Left kidney (tissue), 1 donor: ENCODE measurements at regions not wholly inside any gene's neighbourhood (a gene's known extent, or its start where the extent isn't known, plus 50 kb on each side); places are given as distances from the start of the nearest gene placed in this dataset.

Experiments
- DNase-seq: peaks from one replicate; pipeline ENCODE4 v3.0.0-alpha.2; 2013

DNA sequence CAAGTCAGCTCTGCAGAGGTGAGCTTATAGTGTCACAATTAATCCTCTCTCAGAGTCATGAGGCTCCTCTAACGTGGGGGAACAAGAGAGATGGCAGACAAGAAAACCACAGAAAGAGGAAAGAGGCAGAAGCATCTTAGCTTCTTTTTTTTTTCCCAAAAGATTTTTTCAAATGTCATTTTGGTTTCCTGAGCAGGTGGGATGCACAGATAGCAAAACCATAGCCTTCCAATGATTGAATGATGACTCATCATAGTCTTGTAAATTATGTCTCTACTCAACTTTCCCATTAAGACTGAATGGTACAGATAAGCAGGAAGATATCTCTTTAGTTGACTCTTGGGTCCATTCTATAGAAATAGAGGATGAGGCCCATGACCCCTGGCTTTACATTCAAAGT lies 162.8 kb upstream of the ZFHX3 start:
- no peak for DNase-seq

DNA sequence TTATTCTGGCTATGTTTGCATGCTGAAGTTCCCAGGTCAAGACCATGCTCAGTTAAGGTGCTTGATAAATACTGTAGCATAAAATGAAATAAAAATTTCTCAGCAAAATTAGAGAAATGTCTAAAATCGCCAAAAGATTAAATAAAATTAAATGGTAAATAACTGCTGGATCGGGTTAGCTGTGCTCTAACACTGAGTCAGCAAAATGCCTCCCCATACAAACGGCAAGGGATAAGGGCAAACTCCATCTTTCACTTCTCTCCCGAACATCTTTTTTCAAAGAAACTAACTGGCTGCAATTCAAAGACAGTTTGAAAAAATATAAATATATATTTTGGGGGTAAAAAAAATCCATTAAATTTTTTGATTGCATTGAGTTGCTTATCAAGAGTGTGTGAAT lies 162.2 kb upstream of the ZFHX3 start:
- no peak for DNase-seq

DNA sequence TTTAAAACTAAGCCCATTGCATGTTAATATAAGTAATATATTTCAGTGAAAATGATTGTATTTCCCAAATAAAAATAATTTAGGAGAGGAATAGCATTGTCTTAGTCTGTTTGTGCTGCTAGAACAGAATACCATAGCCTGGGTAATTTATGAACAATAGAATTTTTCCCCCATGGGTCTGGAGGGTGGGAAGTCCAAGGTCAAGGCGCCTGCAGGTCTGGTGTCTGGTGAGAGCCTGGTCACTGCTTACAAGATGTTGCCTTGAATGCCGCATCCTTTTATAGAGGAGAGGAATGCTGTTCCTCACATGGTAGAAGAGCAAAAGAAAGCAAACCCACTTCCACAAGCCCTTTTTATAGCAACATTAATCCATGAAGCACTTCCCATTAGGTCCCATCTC lies 161.3 kb upstream of the ZFHX3 start:
- DNase-seq: no peak

DNA sequence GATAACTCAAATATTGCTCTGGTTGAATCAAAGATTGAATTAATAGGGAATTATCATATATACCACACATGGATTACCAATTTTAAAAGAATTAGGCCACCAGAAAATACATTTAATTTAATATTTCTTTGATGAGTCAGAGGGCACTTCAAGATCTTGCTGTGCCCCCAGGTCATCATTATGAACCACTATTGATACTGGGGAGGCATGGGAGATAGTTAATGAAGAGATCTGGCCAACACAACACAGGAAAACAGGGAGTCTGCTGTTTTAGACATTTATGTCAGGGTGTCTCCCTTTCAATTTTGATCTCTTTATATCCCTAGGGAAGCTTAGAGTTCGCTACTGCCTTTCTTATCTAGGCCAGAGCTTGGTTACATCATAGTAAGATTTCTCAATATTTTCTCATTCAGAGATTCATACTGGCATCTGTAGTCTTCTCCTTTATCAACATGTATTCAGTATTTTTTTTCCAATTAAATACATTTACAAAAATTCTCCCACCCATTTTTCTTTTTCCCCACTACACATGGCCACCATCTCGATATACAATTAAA lies 158.3 kb upstream of the ZFHX3 start:
- DNase-seq: no peak

GRCh38 chr16:73205153-73205886 lies 157.4 kb upstream of the ZFHX3 start:
- DNase-seq: no peak

- no peak for DNase-seq
Measured at GRCh38 chr16:73204359-73205152, 156.6 kb upstream of the ZFHX3 start.

- no peak for DNase-seq
Measured at GRCh38 chr16:73202161-73202729, 154.3 kb upstream of the ZFHX3 start.

GRCh38 chr16:73199214-73199613 lies 151.3 kb upstream of the ZFHX3 start:
- no peak for DNase-seq

DNA sequence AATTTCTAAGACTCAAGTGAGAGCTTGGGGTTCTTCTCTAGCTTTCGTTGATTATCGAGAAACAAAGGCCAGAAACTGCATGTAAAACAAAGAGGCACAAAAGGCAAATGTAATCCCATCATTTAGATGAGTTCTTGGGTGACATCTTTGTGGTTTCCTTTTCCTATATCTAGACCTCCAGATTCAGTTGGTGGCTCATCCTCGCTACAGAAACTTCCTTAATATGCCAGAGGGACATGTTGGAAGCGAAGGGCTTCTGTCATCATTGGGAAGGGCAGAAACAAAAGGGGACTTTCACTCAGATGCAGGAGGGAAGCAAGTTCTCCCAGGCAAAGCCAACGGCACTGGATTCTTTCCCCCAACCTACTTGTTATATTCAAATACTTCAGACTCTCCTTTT lies 150.6 kb upstream of the ZFHX3 start:
- no peak for DNase-seq

DNA sequence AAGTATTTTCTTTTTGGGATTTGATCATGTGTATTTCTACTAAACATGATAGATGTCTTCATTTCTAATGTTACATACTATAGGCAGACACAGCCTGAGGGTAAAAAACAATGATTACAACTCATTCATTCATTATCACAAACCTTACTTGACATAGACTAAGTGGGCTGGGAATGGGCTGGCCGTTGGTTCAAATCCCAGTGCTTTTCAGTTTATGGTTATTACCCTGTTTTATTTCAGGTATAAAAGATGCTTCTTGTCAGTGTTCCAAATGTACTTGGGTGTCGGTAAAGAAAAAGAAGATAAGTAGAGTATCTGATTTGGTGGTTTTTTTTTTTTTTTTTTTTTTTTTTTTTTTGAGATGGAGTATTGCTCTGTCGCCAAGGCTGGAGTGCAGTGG lies 149.7 kb upstream of the ZFHX3 start:
- DNase-seq: no peak

DNA sequence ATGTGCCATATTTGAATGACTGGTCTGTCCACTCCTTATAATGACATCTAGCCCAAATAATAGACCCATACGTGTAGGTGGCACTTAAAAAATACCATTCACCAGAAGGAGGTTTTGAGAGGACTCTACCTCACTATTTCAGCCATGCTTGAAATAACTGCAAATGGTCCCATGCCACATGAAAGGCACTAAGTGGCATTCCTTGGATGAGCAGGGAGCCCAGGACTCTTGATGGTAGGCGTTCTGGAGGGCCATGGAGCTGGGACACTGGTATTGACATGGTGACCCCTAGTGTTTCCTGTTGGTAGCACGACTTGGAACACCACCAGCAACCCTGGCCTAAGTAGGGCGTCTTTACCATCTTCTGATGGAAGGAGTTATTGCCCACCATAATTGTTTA lies 148.7 kb upstream of the ZFHX3 start:
- DNase-seq: no peak

DNA sequence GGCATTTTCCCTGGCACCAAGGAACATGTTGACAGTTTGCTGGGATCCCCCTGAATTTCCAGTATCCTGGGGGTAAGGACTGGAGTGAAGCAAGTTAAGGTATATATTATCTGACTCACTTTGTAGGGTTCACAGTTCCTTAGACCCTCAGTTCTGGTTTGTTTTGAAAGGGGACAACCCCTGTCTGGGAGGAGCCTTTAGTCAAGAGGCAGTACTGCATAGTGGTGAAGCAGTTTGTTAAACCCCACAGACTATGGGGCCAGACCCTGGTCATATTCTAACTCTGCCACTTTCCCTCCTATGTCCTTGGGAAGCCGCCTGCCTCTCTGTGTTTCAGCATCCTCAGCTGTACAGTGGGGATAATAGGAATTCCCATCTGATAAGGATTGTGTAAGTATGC lies 145.5 kb upstream of the ZFHX3 start:
- no peak for DNase-seq

GRCh38 chr16:73192232-73192894 lies 144.4 kb upstream of the ZFHX3 start:
- no peak for DNase-seq

GRCh38 chr16:73191660-73192046 lies 143.7 kb upstream of the ZFHX3 start:
- DNase-seq: no peak

DNA sequence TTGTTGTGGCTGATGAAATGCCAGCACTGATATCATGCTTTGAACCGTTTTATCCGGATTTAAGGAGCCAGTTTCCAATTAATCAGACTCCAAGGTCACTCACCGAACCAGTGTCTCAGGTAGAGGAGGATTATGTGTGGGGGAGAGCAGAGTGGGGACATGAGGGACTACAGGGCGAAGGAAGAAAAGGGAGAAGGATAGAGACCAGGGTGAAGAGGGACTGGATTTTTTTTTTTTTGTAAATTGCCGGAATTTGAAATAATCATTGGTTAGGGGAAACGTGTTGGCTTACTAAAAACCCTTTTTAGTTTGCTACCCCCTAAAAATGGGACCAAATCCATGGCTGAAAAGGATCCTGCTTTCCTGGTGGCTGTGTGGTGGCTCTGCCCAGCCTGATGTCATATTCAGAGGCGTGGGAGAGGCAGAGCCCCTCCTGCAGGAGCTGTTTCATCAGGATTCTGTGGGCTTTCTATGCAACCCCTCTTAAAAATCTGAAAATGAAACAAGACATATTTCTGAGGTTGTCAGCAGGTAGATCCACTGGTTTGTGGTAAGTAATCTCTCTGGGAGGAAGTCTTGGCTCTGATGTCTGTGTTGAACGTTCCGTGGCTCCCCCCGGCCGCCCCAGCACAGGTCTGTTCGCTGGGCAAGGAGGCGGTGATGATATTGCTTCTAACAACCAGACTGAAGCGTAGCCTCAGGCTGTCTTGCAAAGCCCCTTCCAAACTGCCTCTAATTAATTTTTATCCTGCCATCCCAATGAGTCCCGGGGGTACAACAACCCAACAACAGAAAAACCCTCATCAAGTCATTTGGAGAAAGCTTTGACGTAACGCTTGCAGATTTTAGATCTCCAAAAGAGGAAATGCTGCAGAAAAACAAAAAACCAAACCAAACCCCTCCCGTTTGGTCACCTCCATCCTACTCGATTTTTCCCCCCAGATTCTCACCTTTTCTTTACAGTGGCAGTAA lies 143.0 kb upstream of the ZFHX3 start:
- DNase-seq: no peak

DNA sequence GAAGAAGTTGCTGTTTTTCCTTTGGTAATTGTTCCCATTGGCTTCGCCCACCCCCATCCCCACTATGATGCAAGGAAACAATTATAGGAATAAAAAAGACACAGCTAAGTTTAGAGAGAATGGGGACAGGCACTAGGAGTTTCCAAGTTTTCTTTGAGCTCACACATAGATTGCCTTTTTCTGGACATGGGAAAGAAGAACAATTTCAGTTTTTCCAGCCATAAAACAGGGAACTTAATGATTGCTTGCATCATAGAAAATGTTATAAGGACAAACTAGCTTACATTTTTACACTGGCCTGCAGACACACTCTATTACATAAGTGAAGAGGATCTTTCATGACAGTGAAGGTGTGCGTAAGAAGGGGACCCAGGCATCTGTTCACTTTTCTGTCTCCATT lies 142.3 kb upstream of the ZFHX3 start:
- DNase-seq: no peak

- DNase-seq: no peak
Measured at GRCh38 chr16:73189136-73189535, 141.2 kb upstream of the ZFHX3 start.

DNA sequence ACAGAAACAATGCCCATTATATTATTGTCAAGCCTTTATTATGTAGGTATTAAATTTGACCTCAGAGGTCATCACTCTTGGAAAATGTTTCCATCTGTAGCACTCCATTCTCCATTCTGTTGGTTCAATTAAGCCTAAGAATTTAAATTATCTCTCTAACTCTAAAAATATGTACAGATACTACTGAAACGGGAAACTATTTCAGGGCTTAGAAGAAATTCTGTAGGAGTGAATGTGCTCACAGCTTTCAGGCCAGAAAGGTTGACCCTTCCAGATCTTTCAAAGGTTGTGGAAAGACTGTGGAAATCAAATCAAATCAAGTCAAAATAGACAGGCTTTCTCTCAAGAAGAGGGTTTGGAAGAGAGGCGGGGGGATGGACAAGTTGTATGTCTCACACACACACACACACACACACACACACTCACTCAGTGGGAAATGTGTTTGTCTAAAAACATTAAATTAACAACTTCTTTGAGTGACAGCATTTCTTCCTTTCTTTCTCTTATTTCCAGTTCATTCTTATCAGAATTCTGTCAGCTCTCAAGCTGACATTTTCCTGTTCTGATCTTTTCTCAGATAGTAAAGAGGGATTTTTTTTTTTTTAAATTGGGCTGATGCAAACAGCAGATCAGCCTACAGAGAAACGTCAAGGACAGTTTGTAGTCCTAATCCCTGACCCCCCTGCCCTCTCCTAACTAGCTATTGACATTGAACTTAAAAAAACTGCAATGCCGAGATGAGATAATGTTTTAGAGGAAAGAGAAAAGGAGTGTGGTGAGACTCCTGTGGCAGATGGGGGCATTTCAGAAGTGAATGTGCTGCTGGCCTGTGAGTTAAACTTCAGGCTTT lies 139.0 kb upstream of the ZFHX3 start:
- no peak for DNase-seq

DNA sequence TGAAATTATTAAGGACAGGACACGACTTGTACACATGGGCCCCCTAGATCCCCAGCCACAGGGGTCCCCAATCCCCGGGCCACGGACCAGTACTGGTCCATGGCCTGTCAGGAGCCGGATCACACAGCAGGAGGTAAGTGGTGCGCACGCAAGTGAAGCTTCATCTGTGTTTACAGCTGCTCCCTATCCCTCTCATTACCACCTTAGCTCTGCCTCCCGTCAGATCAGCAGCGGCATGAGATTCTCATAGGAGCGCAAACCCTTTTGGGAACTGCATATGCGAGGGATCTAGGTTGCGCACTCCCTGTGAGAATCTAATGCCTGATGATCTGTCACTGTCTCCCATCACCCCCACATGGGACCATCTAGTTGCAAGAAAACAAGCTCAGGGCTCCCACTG lies 137.8 kb upstream of the ZFHX3 start:
- DNase-seq: no peak

DNA sequence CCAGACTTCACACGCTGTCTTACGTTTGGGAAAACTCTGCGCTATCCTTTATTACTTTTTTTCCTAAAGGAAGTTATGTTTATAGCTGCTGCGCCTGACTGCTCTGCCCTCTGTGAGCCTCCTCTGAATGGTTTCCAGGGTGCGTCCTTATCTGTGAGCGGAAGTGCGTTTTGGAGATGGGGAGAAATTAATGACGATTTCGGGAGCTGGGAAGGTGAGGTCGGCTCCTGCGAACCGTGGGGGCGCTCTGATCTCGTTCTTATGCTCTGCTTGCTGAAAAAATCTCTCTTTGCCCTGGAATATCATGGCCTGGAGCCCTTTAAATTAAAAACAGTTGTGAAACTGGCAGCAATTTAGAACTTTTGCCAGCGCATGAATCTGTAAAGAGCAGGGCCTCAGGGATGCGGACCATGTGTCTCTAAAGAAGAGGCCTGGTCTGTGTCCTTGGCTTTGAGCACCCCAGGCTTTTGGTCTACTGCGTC lies 135.7 kb upstream of the ZFHX3 start:
- no peak for DNase-seq
